Fibroblast of lung (primary cell): ENCODE measurements at regions not wholly inside any gene's neighbourhood (a gene's known extent, or its start where the extent isn't known, plus 50 kb on each side); places are given as distances from the start of the nearest gene placed in this dataset.

ENCODE experiments used
- CTCF ChIP-seq, 2 donors: IDR thresholded peaks in 1 of 2; conservative IDR thresholded peaks in 1 of 2; 1 replicate in 1 of 2; 2 replicates in 1 of 2; pipeline ENCODE4 v1.5.1; 2011 to 2012; ENCODE audit warnings: low read length in 2 of 2, control low read depth in 1 of 2, inconsistent platforms in 1 of 2, low read depth in 1 of 2, mild to moderate bottlenecking in 1 of 2
- EZH2 ChIP-seq: IDR thresholded peaks from 2 replicates; pipeline ENCODE4 v1.5.1; 2012; ENCODE audit warnings: low read length, control low read depth, mild to moderate bottlenecking; ENCODE audit errors: missing control alignments

- TF ChIP-seq CTCF (conservative IDR thresholded peaks at IDR 0.05 in 1 of 2, IDR thresholded peaks at IDR 0.05 in 1 of 2; ENCODE audit: low read depth in 1 of 2, low read length in 2 of 2): no peak
- no peak for TF ChIP-seq EZH2
Measured at GRCh38 chr3:27628026-27628750, 93.9 kb downstream of the EOMES start.
